Fibroblast of skin of right biceps (primary cell): ENCODE measurements at regions not wholly inside any gene's neighbourhood (a gene's known extent, or its start where the extent isn't known, plus 50 kb on each side); places are given as distances from the start of the nearest gene placed in this dataset.

Source experiments
- DNase-seq: peaks from one replicate; pipeline ENCODE4 v3.0.0-alpha.2; 2013

DNA sequence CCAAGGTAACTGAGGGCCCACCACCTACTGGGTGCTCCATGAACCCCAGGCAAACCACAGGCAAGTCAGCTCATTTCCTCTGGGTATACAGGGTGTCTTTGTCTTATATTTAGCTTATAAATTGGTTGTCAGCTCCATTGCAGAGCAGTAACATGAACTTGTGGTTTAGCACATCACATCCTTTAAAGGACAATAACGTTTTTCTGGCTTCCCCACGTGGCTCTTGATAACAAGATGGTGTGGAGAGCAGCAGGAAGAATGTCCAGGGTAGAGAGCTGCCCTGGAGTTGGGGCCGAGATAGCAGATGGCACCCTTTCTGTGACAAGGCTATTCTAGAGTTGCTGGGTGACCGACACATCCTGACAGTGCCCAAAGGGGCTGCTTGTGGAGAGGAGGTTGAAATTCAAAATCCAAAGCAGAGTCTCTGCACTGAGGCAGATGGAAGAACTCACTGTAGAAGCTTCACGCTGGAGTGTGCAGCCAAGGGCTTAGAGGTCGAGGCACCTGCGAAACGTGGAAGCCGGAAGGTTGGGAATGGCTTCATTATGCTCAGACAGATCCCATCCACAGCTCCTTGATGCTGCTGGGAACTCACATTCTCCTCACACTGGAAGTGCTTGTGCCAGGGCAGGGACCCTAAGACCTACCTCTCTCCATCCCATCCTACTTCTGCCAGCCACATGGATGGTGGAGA is 133.0 kb upstream of the FRY start:
- DNase-seq: no peak

GRCh38 chr13:31901985-31902384 is 129.6 kb upstream of the FRY start:
- no peak for DNase-seq

DNA sequence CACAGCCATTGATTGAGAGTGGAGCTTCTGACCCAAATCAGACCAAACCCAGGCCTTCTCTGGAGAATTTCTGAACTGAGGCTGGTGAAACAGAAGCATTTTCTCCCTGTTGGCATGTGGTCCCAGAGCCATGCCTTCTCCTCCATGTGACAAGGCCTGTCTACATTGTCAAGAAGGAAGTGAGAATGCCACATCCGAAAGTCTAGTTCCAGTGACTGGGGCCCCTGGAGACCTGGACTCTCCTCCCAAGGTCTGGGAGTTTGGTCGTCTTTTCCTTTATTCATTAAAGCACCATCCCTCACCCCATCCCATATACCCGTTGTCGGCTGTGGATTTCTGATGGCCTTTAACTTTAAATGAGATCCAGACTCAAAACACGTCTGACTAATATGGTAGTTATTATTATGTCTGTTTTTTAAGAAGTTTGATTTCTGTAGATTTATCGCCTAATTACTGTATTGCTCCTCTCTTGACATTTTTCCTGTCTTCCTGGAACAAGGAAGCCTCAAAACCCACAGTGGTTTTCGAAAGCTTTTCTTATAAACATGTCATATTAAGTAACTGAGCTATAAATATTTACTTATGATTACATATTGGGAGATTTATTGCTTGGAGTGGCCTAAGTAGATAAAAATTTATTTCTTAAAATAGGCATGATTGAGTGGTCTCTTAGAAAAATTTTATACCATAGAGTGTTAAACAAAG is 128.3 kb upstream of the FRY start:
- no peak for DNase-seq

- DNase-seq: no peak
Observed at GRCh38 chr13:31904941-31905824, 126.4 kb upstream of the FRY start.

DNA sequence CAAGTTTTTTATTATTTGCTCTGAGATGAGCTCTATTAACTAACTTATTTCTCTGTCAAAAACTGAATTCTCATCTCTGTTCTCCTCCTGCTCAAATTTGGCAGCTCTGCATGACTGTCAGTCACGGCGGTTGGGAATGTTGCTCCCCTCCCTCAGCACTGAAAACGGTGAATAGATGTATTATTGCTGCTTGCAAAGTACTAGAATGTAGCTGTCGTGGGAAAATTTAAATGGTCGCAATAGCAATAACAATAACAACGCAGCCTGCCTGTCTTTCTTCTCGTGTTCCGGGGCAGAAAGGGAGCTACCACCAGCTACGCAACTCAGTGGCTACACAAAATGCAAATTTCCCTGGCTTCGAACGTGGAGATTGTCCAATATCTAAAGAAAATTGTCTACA is 125.6 kb upstream of the FRY start:
- DNase-seq: no peak

DNA sequence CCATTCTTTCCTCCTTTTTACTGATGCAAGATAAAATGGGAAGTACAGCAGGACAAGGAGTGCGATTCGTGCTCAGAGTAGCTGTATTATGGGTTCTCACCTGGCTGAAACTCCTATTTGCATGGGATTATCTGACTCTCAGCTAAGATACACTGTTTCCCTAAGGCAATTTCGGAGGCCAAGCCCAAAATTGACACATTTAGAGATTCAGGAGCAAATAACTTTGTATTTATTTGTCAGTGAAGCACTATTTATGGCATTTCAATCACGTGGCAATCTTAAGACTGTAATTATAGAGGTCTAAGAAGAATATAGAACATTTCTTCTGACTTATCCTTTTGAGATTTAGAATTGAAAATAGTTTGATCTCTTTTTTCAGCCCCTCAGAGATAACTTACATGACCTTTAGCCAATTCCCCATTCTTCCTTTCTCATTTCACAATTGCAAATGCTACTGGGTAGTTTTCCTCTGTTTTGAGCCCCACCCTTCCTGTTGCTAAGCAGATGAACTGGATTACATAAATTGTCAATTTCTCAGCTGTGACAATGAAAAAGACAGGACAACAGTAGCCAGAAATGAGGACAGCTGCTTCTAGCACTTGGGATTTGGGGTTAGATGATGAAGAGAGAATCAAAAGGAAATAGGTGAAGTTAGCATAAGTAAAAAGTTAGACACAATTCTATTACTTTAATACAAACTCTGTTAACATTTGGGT is 122.7 kb upstream of the FRY start:
- DNase-seq: no peak

DNA sequence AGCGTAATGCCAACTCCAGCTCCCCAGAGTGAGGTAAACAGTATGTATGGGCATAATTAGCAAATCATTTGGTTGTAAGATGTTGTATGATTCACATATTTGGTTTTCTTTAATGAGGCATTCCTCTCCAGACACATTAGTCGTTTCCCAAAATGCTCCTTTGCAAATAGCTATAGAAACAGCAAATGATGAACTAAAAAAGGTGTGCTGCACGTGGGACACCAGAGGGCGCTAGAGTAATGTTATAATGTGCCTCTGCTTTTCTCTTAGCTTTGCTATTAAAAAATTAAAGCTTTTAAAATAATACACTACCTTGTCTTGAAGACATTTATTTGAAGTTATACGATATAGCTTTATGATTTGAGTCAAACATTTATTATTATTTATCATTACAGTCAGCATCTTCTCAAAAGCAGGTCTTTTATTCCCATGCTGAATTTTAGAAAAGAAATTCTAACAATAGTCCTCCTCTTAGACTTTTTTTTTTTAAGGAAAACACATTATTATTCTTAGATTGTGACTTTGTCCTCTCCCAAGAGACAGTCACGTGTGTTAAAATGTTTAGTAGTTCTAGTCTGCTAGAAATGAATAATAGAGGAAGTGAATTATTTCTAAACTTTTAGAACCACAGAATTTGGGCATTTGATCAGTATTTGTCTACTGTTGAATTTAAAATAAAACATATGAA is 121.6 kb upstream of the FRY start:
- DNase-seq: peak; percentile 61

DNA sequence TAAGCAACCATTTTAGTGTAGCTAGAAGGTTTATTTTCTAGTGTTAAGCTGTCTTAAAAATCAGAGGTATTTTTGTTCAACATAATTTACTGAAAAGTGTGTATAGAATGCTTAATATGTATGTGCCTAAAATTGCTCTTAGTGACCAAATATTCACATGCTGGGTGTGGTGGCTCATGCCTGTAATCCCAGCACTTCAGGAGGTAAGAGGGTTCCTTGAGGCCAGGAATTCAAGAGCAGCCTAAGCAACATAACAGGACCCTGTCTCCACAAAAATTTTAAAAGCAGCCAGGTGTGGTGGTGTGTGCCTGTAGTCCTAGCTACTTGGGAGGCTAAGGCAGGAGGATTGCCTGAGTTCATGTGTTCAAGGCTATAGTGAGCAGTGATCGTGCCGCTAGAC is 120.9 kb upstream of the FRY start:
- DNase-seq: no peak

DNA sequence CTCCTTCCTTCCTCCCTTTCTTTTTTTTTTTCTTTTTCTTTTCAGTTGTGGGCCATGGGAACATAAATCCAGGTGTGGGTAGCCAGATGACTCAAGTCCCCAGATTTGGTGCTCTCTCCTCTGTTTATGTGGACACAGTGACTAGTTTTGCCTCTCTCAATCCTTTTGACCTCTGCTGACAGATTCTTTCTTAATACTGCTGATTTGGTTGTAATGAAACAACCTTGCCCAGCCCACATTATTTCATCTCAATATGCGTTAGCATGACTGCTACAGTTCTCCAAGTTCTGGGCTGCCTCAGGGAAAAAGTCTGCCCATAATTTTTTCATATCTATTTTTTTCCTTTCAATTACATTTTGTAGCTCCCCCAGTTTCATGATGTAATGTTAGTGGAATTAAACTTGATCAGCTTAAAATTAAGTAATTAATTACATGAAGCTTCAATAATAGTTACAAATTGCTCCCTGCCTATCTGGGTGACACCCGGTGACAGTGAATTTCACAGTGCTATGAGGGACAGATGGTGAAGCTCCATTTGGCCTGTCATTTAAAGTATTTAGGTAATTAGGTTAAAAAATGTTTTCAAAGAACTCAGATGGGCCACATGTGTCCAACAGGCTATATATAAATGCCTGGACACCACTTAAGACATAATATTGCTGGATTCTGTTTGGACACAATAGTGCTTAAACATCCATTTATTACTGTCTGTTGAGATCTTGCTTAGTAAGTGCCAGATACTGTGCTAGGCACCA is 118.8 kb upstream of the FRY start:
- no peak for DNase-seq

DNA sequence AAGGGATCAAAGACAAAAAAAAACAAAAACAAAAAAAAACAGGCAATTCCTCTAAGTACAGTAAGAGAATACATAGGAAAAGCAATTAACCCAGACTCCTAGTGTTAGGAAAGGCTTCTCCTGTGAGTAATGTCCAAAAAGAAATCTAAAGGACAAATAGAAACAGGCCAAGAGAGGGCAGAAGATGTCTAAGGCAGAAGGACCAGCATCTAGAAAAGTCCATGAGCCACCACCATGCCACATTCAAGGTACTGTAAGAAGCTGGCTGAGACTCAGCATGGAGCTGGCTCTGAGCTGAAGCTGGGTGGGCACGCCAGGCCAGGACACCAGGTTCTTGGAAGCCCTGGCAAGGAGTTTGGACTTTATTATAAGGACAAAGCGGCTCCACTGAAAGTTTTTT is 118.1 kb upstream of the FRY start:
- DNase-seq: no peak

DNA sequence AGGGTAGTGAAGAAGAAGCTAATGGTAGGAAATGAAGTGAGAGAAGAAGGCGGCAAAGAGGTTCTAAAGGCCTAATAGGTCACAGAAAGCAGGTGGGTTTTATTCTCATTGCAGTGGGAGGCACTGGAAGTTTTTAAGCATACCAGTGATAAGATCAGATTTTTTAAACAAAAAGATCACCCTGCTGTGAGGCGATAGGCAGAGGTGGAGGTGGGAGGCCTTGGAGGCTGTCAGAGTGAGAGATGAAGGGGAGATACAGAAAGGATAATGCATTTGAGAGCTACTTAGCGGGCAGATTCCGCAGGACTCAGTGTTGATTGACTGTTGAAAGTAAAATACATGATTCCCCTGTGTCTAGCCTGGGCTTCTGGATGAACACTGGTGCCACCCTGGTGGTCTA is 116.7 kb upstream of the FRY start:
- no peak for DNase-seq

DNA sequence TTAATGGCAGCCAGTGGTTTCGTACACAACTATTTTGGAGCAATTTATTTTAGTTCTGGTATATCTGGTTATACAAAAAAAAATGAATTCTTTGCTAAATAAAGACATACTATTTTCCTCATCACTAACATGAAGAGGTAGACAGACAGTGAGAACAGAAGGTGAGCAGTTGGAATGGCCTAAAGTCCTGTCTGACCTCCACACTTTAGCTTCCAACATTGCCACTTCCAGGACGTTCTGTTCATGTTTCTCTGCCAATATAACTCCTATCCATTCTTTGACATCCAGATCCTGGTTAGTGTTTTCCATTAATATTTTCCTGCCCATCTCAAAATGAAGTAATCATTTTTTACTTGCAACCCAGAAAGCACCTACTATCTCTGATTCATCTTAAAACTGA is 112.9 kb upstream of the FRY start:
- DNase-seq: no peak

GRCh38 chr13:31919241-31919640 is 112.3 kb upstream of the FRY start:
- DNase-seq: no peak

DNA sequence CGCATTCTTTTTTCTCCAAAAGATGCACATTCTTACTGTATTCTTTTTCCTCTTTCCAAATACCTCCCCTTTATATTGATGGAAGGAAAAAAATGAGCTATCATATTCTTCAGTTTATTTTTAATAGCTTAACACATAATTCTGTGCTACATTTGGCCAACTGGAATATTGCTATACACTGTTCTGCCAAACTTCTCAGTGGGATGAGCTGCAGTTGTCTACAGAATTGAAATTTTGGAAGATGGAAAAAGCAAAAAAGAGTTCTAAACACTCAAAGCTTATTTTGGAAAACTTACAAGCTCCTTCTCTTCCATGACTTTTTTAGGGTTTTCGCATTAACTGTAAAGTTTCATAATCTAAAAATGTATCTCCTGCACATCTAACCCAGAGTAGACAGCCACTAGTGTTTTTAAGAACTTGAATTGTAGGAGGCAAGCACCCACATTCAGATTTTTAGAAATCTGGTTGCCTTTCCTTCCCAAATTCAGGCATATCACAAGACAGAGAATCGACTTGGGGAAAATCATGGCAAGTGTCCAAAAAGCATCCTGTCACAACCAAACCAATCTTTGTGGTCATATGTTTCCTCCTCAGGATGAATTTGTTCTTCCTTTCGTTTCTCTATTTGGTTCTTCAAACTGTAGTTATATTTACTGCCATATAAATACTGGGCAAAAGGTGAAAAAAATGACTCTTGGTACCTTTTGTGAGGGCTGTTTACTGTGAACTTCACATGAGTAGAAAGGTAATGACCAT is 111.4 kb upstream of the FRY start:
- DNase-seq: no peak

DNA sequence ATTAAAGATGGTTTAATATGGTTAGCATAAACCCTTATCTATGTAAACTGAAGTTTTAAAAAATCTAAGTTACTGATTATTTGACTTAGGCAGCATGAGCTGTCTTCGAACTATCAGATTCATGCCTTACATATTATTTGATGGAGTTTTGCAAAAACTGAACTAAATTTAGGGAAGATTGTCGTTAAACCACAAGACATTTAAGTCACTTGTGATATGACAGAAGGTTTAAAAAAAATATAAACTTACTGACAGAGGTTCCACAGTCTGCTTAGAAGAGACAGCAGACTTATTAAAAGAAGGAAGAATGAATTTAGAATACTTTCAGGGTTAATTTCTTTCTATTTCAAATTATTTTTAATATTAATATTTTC is 110.9 kb upstream of the FRY start:
- DNase-seq: no peak

DNA sequence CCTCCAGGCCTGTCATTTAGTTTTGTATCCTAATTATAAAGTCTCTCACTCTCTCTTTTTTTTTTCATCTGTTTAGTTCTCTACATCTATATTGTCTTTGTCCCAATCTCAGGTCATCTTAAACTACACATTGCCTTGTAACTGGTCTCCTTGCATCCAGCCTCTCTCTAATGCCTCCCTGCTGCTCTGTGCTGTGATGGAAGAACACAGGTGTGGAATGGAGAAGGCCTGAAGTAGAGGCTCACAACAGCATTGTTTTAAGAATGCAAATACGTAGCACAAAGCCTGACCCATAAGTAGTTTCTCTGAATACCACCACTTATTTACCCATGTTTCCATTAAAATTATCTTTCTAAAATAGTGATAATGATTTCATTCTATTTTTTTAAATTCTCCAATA is 108.8 kb upstream of the FRY start:
- no peak for DNase-seq

GRCh38 chr13:31923134-31923763 is 108.3 kb upstream of the FRY start:
- no peak for DNase-seq

GRCh38 chr13:31925079-31925478 is 106.5 kb upstream of the FRY start:
- DNase-seq: no peak

- DNase-seq: no peak
Observed at GRCh38 chr13:31927219-31927653, 104.3 kb upstream of the FRY start.

DNA sequence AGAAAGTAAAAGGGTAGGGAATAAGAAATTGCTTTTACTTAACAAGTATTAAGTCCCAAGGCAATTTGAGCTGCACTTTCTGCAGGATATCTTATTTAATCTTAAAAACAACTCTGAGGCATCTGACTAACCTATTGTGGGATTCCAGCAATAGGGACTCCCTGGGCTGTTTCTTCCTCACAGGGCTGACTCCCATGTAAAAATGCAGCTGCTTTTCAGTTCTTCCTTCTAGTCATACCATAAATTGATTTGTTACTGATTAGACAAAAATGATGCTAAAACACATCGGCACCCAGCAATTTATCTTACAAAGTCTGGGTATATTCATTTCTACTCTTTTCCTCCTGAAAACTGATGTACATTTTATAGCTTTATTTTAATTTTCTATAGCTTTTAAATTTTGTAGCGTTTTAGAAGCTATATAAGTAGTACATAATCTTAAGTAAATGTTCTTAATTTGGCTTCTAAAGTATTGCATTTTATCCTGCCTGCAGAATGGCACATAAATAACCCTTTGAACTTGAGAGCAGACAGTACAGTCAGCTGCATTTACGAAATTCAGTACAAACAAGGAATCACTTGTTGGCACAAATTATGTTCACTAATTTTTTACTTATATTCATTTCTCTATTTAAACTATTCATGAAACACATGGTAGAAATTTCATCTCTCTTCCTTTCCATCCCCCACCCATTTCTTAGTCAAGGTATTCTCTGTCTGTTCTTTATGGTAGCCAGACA is 102.4 kb upstream of the FRY start:
- no peak for DNase-seq
